Neutrophil (primary cell): ENCODE measurements at regions not wholly inside any gene's neighbourhood (a gene's known extent, or its start where the extent isn't known, plus 50 kb on each side); places are given as distances from the start of the nearest gene placed in this dataset.

Experiments
- H3K27ac ChIP-seq: fragments of 200-600 bp; sonication (generic); 2 replicates; pipeline ENCODE4 v1.5.1; 2016; ENCODE audit warnings: mild to moderate bottlenecking, moderate library complexity
- H3K27me3 ChIP-seq: fragments of 200-600 bp; sonication (generic); 2 replicates; pipeline ENCODE4 v1.6.0; 2016; ENCODE audit warnings: mild to moderate bottlenecking
- H3K36me3 ChIP-seq: fragments of 200-600 bp; sonication (generic); 2 replicates; pipeline ENCODE4 v1.5.1; 2017
- H3K4me1 ChIP-seq, 2 experiments: fragments of 200-600 bp in 1 of 2; sonication (generic) in 1 of 2; 1 replicate in 1 of 2; 2 replicates in 1 of 2; pipeline versions ENCODE4 v1.5.1 to v1.6.1; 2013 to 2016; ENCODE audit warnings: low read depth in 1 of 2, low read length in 1 of 2, mild to moderate bottlenecking in 1 of 2, moderate library complexity in 1 of 2; ENCODE audit not compliant: control insufficient read depth in 1 of 2, insufficient read depth in 1 of 2
- H3K4me3 ChIP-seq, 2 experiments: fragments of 200-600 bp in 1 of 2; sonication (generic) in 1 of 2; 1 replicate in 1 of 2; 2 replicates in 1 of 2; pipeline ENCODE4 v1.5.1; 2013 to 2016; ENCODE audit warnings: low read depth in 1 of 2, low read length in 1 of 2, mild to moderate bottlenecking in 1 of 2, moderate library complexity in 1 of 2
- H3K9me3 ChIP-seq: fragments of 200-600 bp; sonication (generic); 2 replicates; pipeline ENCODE4 v1.5.1; 2016
- TF ChIP-seq, protein P1 (sequence below): fragments of 200-600 bp; sonication (generic); IDR thresholded peaks from 2 replicates; pipeline ENCODE4 v1.5.1; 2016; ENCODE audit warnings: antibody characterized with exemption

DNA sequence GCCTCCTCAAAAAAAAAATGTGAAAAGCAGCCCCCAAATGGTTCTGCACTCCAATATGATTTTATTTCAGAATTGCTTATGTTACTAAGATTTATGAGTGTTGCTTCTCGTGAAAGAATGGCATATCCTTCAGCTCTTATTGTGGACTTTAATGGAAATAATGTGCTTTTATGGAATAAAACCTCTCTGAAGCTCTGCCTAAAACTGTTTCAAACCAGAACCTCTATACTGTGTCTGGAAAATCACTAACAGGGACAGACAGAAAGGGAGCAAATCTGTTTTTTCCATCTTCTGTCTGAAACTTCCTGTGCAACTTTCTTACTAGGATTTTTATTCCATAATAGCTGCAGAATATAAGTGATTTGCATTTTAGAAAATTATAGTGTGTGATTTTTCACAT, 493.1 kb downstream of the ANKRD50 start:
- no peak overlapping the region for H3K4me3 ChIP-seq
- no peaks in the 10 kb centered on the region for H3K4me1 ChIP-seq
- no peak overlapping the region for H3K27ac ChIP-seq
- TF ChIP-seq, protein P1, sequence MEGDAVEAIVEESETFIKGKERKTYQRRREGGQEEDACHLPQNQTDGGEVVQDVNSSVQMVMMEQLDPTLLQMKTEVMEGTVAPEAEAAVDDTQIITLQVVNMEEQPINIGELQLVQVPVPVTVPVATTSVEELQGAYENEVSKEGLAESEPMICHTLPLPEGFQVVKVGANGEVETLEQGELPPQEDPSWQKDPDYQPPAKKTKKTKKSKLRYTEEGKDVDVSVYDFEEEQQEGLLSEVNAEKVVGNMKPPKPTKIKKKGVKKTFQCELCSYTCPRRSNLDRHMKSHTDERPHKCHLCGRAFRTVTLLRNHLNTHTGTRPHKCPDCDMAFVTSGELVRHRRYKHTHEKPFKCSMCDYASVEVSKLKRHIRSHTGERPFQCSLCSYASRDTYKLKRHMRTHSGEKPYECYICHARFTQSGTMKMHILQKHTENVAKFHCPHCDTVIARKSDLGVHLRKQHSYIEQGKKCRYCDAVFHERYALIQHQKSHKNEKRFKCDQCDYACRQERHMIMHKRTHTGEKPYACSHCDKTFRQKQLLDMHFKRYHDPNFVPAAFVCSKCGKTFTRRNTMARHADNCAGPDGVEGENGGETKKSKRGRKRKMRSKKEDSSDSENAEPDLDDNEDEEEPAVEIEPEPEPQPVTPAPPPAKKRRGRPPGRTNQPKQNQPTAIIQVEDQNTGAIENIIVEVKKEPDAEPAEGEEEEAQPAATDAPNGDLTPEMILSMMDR = no peak
- H3K9me3 ChIP-seq = no peaks in the 10 kb centered on the region
- H3K27me3 ChIP-seq = no peaks in the 10 kb centered on the region
- H3K36me3 ChIP-seq = no peaks in the 10 kb centered on the region

DNA sequence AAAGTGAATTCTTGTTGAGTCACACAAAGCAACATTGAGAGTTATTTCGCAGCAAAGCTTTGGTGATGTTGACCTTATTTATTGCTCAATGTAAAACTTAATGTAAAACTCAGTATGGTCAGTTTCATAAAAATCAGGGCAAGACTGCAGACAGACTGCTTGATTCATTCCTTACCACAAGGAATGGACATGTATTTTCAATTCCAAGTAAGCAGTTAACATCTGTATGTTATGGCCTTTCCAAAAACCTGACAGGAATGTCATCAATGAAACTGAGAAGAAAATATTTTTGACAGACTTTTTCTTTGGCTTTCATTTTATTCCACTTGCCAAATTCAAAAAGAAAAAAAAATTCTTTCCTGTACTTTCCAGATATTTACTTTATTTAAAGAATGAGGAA, 488.3 kb downstream of the ANKRD50 start:
- Histone ChIP-seq H3K4me3 (no peak overlapping the region), H3K36me3 (no peaks in the 10 kb centered on the region), H3K27me3 (no peaks in the 10 kb centered on the region), H3K4me1 (no peaks in the 10 kb centered on the region), H3K9me3 (no peaks in the 10 kb centered on the region), H3K27ac (no peak overlapping the region)
- TF ChIP-seq, protein P1 = no peak

DNA sequence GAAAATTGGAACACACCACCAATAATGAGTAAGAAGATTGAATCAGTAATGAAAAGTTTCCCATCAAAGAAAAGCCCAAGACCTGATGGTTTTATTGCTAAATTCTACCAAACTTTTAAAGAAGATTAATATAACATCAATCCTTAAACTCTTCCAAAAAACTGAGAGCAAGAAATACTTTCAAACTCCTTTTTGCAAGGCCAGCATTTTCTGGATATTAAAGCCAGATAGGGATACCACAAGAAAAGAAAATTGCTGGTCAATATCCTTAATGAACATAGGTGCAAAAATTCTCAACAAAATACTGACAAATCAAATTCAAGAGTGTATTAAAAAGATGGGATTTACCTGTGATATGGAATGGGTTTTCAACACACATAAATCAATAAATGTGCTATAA, 484.6 kb downstream of the ANKRD50 start:
- Histone ChIP-seq H3K36me3 (no peaks in the 10 kb centered on the region), H3K9me3 (no peaks in the 10 kb centered on the region), H3K4me1 (no peaks in the 10 kb centered on the region), H3K27me3 (no peaks in the 10 kb centered on the region), H3K27ac (no peak overlapping the region), H3K4me3 (no peak overlapping the region)
- TF ChIP-seq, protein P1 = no peak

DNA sequence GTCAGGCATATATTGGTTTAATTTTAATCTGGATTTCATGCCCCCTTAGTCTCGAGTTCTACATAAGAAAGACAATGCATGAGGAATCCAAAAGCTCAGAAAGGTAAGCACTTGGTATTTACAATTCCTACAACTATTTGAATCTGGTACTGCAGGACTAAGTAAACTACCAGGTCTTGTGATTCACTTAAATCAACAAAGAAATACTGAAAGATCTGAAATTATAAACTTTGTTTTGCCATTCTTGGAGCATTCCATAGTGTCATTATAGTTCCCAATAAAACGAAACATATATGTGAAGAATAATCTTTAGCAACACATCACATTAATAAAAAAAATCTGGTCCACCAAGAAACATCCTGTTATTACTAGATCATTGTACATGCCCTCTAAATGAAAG, 482.3 kb downstream of the ANKRD50 start:
- H3K27ac ChIP-seq = no peak overlapping the region
- no peaks in the 10 kb centered on the region for H3K4me1 ChIP-seq
- H3K9me3 ChIP-seq = no peaks in the 10 kb centered on the region
- no peak overlapping the region for H3K4me3 ChIP-seq
- TF ChIP-seq, protein P1 = no peak
- H3K27me3 ChIP-seq = no peaks in the 10 kb centered on the region
- H3K36me3 ChIP-seq = no peaks in the 10 kb centered on the region

DNA sequence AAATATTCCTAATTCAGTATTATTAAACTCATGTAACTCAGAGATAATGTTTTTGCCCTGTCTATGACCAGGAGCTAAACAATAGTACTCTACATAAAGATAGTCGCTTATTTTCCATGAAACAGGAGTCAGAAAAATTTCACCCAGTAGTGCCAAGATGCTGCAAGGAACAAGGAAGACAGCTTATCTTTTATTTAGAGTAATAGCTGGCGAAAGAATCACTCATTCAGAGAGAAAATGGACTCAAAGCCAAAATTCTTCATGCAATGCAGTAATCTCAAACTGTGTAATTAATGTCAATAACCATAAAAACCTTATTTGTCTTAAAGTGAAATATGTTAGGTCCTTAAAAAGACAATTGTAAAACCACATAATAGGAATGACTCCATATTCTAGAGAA, 477.8 kb downstream of the ANKRD50 start:
- Histone ChIP-seq H3K4me3 (no peak overlapping the region), H3K27ac (no peak overlapping the region), H3K4me1 (no peaks in the 10 kb centered on the region), H3K9me3 (no peaks in the 10 kb centered on the region), H3K36me3 (no peaks in the 10 kb centered on the region), H3K27me3 (no peaks in the 10 kb centered on the region)
- TF ChIP-seq, protein P1 = no peak
